COLO668 (cell line): ENCODE measurements at regions not wholly inside any gene's neighbourhood (a gene's known extent, or its start where the extent isn't known, plus 50 kb on each side); places are given as distances from the start of the nearest gene placed in this dataset.

Source experiments
- DNase-seq: peaks from one replicate; lab custom pipeline; 2025; ENCODE audit not compliant: unreplicated experiment; lab: John Stamatoyannopoulos, UW

DNA sequence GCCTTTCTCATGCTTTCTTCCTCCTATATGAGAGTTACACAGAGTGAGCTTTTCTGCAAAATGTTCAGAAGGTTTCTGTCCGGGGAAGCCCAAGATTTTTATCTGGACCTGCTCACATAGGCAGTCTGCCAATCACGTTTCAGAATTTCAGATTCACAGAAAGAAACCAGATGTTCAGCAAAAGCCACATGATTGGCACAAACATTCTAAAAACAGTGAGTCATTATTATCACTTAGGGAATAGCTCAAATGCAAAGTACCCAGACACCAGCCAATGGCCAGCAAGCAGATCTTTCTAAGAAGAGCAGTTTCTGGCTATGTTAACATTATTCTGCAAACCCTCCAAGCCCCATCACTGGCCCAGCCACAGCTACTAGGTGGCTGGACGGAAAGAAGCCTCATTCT is 1558.5 kb upstream of the TMEM132C start:
- no peak for DNase-seq

DNA sequence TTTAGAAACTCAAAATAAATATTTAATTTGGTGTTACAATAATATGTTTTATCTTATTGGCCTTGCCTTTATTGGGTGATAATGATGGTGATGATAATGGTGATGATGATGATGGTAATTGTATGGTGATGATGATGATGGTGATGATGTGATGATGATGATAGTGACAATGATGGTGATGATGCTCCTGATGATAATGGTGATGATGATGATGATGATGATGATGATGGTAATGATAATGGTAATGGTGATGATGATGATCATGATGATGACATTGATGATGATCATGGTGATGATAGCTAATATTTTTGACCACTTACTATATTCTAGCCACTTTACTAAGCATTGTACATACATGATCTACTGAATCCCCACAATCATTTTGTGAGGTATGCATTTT is 1548.6 kb upstream of the TMEM132C start:
- no peak for DNase-seq

DNA sequence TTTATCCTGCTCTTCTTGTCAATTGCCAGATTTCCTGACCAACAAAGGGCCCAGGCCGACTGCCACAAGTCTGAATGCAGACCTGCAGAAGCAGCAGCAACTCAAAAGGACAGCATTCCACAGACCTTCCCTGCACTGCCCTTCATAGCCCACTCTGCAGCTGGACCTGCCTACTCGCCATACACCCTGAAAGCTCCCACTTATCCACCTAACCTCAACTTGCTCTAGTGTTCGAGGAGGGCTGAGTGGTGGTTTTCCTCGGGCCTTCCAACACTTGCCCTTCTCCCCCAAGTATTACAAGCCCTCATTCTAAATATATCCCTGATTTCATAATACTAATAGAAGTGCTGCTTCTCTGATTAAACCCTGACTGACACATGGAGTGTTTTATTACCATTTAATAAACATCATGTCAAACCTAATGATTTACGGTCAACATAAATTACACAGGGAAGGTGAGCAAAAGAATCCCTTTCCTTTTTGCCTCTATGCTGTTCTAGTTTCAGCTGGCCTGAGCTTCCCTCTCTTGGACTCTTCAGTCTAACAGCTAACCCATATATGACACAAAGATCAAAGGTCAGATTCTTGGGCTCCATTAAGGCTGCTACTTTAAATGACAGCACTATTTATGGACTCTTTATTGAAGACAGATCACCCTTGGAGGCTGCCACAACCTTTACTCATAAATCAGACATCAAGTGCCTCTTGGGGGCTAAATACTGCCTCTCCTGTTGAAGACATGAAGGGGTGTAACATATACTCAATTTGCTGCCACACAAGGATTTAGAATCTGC is 1546.9 kb upstream of the TMEM132C start:
- DNase-seq = no peak

DNA sequence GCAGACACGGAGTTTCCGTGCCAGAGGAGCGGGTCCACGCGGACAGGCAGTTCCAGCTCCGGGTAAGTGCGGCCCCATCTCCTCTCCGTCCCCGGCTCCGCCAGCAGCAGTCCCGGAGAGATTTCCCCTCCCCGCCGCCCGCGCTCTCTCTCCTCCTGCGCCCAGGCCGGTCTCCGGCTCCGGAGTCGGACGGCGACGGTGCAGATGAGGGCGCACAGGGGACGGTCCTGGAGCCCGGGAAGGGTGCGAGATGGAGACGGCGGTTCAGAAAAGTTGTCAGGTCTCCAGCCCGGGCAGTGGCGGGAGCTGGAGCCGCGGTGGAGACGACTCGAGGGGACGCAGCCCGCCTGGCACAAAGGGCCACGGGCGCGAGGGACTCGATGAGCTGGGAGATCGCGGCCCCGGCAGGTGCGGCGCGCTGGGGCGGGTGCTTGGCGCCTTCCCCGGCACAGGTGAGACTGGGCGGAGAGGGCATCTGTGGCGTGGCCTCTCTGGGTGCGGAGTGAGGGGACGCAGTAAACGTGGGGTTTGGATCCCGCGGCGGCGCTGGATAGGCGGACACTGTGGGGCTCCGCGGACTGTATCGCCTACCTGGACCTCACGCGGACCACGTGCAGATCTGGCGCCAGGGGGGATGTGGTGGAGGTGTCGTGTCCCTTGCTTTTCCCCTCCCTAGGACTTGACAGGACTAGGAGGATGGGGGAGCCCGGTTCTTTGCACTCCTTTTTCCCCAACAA is 1540.3 kb upstream of the TMEM132C start:
- DNase-seq = peak; percentile 12

DNA sequence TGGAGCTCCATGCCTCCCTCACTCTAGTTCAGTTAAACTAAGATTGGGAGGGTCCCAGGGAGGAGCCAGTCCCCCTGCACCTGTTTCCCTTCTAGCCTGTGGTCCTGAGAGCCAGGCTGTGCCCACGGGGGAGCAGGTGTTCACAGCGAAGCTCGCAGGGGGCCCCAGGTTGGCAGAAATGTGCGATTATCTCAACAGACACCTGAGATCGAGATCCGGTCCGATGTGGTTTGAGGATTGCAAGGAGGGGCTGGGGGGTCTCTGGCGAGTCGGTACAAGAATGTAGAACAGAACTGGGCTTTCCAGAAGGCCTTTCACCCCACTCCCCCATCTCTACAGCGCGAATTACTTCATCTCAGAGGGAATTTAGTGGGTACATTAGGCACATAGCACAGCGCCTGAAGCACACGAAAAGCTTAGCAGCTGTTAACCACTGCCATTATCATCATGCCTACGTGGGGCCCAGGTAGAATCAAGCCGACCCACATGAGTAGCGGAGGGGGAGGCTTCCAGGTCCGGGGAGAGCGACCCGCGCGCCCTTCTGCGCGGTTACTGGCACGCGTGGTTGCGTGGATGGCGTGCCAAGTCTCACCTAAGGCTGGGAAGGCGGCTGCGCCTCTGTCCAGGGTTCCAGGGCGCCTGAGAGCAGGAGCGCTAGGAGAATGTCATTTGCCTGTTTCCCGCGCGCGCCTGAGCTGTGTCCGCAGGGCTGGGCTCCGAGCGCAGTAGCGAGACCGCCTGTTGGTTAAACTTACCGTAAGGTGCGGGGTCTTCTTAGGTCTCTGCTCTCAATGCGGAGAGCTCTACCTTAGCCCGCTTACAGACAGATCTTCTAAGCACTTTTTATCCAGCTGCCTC is 1539.5 kb upstream of the TMEM132C start:
- no peak for DNase-seq

DNA sequence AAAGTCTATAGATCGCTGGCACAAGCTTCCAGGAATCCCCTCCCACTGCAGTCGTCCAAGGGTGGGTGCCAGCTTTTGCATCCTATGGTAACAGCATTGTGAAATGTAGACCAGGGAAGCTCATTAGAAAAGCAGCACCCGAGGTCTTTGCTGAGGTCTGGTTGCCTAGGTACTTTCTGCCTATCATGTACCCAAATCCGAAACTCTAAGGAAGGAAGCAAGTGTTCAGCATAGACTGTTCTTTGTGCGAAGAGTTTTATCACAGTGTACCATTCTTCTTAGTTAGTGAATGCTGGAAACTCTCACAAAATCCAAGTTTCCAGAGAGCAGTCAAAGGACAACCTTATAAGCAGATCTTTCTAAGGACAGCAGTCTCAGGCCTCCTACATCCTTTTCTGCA is 1532.7 kb upstream of the TMEM132C start:
- DNase-seq = peak; percentile 6

DNA sequence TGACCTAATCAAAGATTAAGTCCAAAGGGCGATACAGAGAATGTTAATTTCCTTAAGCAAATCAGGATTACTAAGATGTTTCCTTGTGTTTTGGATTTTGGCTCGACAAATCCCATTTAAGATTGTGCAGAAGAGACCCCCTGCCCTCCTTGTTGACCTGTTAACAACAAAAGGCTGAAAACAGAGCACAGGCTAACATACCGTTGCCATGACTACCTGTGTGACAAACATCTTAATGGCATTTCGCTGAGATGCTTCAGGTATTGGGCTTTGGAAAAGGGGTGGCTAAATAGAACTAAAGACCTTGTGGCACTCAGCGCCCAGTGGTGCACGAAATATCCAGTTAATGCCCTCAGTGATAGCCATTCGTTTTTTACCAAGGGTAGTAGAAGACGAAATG is 1532.3 kb upstream of the TMEM132C start:
- DNase-seq = no peak

DNA sequence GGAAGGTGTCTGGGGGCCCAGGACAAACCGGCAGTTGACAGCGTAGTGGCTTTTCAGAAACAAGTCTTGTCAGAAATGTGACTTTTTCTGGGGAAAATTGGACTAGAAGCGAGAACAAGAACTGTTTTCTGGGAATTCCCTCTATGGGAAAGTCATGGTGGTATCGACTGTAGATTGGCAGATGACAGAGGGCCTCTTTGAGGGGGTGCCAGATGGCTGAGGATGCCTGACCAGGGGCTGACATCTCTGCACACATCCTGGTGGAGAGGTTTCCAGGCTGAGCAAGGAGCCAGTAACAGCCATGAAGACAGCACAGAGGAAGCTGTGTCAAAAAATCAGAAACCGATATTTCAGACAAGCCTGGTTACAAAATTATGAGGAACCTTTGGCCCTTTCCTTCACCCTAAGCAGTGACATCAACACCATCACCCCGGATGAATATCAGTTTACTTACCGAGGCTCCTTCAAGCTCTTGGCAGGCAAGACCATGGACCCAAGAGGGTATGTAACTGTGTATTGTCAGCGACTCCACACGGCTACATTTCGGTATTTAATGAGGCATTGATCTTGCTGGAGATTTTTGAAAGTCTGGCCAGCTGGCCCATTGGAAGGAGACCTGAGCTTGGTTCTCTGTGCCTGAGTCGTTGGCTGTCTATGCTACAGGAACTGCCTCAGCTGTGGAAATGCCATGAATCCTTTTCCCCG is 1525.3 kb upstream of the TMEM132C start:
- DNase-seq = no peak

DNA sequence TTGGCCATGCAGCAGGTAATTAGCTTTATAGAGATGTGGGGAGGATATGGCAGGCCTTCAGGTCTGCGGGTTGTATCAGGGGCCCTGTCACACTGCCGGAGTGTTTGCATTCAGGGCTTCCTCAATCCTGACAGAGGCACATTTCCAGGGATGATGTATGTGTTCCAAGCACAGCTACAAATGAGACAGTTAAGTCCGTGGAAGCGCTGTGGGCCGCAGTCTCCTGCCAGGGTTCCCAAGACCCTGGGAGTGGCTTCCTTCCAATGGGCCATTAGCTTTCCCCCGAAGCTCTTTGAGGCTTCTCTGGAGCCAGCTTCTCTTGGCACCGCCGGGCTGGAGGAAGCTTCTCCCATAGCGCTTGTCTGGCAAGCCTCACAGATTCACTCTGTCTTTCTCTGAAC is 1524.7 kb upstream of the TMEM132C start:
- no peak for DNase-seq

DNA sequence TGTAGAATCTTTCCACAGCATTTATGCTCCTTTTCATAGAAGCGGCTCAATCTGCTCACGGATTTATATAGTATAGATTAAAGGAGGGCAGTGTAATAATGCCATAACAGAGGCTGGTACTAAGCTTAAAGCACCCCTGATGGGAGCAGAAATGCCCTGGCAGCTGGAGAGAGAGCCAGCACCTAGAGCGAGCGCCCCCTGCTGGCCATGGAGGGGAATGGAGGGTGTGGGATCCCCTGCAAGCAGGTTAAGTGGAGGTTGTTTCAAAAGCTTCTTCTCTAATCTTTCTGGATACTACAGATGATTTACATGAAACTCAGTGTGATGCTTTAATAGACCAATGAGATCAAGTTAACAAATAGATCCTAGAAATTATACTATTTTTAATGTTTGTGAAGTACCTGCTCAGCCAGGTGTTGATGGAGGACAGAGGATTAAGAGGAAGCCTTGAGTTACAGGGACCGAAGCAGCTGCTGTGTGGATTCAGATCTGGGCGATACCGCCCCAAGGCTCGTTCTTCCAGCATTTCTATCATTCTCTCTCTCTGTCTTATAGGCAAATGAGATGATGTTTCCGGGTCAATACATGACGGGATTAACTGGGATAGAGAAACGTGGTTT is 1519.3 kb upstream of the TMEM132C start:
- peak; percentile 50 for DNase-seq

DNA sequence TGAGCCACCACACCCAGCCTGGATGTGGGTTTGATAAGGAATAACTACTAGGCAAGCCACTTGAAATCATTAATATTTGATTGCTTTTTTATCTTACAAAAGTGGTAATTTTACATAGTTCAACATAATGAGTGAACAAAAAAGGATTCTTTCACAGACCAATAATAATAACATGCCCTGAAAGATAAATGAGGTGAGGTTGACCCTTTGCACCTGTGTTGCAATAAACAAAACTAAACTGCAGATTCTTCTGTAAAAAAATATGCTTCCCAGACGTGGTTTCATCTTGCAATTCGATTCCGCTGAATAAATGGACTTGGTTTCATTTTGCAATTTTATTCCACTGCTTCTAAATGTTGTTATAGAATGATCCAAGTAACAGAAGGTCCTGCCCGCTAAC is 1514.9 kb upstream of the TMEM132C start:
- DNase-seq = no peak

DNA sequence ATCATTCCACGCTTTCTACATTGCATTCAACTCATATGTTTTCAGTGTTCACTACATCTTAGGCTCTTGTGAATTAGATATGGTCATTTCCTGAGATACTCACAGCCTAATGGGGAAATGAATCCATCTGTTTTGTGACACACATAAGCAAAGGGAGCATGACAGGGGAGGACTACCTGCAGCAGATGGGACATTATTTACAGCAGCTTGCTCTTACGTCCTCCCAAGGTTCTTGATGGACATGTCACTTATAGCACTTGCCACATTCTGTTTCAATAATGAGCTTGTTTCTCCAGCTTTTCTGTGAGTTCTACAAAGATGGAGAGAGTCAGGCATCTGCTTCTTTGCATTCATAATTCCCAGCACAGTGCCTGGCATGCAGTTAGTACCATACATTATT is 1509.6 kb upstream of the TMEM132C start:
- DNase-seq = no peak

DNA sequence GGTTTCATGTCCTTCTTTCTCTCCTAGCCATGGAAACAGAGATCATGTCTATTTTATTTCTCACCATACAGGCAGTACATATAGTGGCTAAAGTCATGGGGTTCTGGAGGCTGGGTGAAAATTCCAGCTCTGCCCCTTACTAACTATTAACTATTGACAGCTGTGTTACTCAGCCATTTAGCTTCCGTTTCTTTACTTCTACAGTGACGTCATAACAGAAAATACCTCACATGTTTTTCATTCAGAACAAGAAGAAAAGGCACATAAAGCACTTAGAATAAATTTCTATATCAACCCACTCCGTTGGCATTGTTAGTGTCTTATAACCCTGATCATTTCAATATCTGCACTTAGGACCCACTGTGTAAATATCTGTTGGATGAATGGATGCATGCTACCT is 1506.9 kb upstream of the TMEM132C start:
- no peak for DNase-seq

DNA sequence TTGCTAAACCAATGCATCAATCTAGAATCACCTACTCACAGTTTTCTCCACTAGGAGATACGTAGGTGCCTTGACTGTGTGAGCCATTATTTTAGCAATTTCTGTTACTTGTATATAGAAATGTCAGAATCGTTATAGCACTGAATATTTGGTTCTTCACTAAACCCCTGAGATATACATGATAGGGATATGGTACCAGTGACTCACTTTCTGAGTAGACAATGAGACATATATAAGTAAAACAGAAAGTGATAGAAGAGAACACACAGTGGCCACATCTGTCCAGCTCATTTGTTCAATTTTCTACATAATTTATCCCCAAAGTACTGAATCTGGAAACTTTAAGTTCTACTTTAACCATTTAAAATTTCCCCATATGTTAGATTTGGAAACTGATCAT is 1505.5 kb upstream of the TMEM132C start:
- DNase-seq = no peak

DNA sequence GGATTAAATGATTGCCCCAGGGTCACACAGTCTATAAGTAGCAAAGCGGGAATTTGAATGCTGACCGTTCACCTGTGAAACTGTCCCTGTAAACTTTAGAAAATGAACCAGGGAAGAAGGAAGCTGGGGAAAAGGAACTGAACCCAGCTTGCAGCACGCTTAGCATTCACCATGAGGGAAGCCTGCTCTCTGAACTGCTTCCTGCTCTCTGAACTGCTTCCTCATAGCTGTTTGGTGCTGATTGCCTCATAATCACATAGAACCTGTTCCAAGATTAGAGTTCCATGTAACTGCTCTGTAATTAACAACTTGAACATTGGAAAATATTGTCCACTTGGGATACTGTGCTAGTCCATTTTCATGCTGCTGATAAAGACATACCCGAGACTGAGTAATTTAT is 1504.8 kb upstream of the TMEM132C start:
- no peak for DNase-seq

DNA sequence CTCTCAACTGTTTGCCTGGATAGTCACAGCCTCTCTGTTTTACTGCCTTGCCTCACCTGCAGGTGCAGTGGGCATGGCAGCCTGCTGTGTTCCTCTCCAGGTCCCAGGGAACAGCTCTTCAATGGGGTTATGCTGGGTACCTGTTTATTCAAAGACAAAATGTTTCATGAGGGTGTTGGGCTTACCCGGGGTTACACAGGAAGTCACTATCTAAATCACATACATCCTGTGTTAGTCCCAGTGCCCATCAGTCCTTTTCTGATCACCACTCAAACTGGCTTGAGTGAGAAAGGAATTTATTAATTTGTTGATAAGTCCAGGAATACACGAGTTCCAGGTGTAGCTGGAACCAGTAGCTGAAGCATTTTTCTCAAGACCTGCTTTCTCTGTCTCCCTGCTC is 1503.6 kb upstream of the TMEM132C start:
- DNase-seq = no peak

DNA sequence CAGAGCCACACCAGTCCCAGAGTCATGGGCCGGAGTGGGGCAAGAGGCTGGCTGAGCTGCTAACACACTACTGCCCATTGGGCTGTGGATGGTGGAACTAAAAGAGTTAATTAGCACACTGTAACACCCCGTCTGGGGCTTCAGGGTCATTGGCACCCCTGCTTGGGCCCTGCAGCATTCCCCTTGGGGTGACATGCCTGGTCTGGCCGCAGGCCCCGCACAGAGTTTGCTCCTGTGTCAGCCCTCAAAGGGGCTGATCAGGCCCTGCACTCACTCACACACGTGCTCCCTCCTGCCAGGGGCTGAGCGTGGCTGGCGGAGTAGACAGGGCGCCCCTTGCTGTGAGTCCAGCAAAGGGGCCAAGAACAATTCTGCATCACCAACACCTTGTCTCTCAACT is 1499.6 kb upstream of the TMEM132C start:
- DNase-seq = no peak

DNA sequence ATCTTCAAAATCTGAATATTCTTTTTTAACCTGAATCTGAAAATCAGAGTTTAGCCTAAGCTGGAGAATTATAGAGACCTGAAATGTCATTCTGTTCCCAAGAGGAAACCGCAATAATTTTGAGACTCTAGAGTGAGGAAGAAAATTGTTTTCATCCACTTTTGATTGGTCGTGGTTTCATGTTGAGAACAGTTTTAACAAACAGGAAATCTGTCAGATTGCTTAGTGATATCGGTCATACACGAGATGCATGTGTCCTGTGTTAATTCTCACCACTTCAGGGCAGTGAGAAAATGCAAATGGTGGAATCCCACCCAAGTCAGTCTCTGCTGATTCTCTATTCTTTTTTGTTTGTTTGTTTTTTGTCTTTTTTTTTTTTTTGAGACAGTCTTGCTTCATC is 1498.5 kb upstream of the TMEM132C start:
- no peak for DNase-seq

DNA sequence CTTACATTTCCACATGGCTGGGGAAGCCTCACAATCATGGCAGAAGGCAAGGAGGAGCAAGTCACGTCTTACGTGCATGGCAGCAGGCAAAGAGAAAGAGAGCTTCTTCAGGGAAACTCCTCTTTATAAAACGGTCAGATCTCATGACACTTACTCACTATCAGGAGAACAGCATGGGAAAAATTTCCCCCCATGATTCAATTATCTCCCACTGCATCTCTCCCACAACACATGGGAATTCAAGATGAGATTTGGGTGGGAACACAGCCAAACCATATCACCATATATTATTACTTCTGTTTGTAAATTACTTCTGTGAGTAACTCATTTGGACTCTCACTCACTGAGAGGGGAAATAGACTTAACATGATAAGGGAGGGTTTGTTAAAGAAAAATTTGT is 1496.8 kb upstream of the TMEM132C start:
- no peak for DNase-seq

DNA sequence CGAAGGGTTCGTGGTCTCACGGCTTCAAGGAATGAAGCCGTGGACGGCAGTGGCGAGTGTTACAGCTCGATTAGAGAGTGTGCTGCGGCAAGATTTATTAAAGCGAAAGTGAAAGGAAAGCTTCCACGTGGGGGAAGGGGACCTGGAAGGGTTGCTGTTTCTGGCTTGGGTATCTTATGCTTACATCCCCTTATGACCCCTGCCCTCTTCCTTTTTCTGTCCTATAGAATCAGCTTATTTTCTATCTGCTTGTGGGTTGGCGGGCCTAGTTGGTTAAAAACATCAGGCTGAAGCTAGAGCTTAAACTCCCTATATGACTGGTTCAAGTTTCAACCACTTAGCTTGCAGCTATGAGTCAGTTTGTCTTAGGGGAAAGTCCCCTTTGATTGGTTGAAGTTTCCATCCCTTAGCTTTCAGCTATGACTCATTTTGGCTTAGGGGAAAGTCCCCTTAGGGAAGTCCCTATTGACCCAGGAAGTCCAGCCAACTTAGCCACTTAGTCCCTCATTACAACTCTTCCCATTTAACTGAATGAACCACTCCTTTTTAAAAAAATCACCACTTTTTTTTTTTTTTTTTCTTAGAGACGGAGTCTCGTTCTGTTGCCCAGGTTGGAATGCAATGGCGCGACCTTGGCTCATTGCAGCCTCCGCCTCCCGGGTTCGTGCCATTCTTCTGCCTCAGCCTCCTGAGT is 1494.7 kb upstream of the TMEM132C start:
- no peak for DNase-seq
